ENCODE measurements at regions not wholly inside any gene's neighbourhood (a gene's known extent, or its start where the extent isn't known, plus 50 kb on each side); places are given as distances from the start of the nearest gene placed in this dataset.

DNA sequence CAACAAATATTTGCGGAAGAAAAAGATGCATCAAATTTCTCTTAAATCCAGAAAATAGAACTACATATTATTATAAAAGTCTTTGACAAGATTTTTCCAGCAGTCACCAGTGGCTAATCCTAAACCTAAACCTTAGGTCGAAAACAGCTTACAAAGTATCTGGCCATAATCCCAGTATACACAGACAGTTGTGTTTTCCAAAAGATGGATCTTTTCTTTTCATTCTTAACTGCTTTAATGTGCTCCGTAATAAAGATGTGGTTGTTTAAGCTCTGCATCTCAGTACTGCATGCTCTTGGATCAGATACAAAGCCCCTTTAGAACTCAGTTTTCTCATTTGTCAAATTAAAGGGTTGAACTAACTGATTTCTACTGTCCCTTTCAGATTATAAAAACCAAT is 247.8 kb downstream of the TXNL1 start (continued):
- TF ChIP-seq, protein P1, sequence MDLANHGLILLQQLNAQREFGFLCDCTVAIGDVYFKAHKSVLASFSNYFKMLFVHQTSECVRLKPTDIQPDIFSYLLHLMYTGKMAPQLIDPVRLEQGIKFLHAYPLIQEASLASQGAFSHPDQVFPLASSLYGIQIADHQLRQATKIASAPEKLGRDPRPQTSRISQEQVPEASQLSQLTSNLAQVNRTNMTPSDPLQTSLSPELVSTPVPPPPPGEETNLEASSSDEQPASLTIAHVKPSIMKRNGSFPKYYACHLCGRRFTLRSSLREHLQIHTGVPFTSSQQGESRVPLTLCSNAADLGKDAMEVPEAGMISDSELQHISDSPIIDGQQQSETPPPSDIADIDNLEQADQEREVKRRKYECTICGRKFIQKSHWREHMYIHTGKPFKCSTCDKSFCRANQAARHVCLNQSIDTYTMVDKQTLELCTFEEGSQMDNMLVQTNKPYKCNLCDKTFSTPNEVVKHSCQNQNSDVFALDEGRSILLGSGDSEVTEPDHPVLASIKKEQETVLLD (IDR thresholded peaks at IDR 0.05) = no peak
- TF ChIP-seq, protein P2, sequence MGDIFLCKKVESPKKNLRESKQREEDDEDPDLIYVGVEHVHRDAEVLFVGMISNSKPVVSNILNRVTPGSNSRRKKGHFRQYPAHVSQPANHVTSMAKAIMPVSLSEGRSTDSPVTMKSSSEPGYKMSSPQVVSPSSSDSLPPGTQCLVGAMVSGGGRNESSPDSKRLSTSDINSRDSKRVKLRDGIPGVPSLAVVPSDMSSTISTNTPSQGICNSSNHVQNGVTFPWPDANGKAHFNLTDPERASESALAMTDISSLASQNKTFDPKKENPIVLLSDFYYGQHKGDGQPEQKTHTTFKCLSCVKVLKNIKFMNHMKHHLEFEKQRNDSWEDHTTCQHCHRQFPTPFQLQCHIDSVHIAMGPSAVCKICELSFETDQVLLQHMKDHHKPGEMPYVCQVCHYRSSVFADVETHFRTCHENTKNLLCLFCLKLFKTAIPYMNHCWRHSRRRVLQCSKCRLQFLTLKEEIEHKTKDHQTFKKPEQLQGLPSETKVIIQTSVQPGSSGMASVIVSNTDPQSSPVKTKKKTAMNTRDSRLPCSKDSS (IDR thresholded peaks at IDR 0.05; ENCODE audit: low read depth, partially characterized antibody) = no peak
- TF ChIP-seq, protein P3, sequence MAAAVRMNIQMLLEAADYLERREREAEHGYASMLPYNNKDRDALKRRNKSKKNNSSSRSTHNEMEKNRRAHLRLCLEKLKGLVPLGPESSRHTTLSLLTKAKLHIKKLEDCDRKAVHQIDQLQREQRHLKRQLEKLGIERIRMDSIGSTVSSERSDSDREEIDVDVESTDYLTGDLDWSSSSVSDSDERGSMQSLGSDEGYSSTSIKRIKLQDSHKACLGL (CRISPR knock-in tag; IDR thresholded peaks at IDR 0.05; ENCODE audit: borderline replicate concordance, poor library complexity, severe bottlenecking) = no peak
- TF ChIP-seq RFX5 (IDR thresholded peaks at IDR 0.05; ENCODE audit: low read depth, low read length) = no peak
- TF ChIP-seq, protein P4, sequence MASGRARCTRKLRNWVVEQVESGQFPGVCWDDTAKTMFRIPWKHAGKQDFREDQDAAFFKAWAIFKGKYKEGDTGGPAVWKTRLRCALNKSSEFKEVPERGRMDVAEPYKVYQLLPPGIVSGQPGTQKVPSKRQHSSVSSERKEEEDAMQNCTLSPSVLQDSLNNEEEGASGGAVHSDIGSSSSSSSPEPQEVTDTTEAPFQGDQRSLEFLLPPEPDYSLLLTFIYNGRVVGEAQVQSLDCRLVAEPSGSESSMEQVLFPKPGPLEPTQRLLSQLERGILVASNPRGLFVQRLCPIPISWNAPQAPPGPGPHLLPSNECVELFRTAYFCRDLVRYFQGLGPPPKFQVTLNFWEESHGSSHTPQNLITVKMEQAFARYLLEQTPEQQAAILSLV (tag; IDR thresholded peaks at IDR 0.05) = no peak
- no peak for TF ChIP-seq SNIP1 (IDR thresholded peaks at IDR 0.05; ENCODE audit: low read depth)
- TF ChIP-seq PTBP1 (IDR thresholded peaks at IDR 0.05; ENCODE audit: low read depth, low read length) = no peak
- TF ChIP-seq ZNF699 (CRISPR knock-in tag; IDR thresholded peaks at IDR 0.05; ENCODE audit: insufficient replicate concordance) = no peak
- TF ChIP-seq FOXK2 (conservative IDR thresholded peaks at IDR 0.05 in 1 of 2, IDR thresholded peaks at IDR 0.05 in 1 of 2; ENCODE audit: low read depth in 2 of 2) = no peak
- no peak for TF ChIP-seq ZBTB7A (IDR thresholded peaks at IDR 0.05; ENCODE audit: borderline replicate concordance, control insufficient read depth, low read depth, low read length)
